ENCODE measurements at regions not wholly inside any gene's neighbourhood (a gene's known extent, or its start where the extent isn't known, plus 50 kb on each side); places are given as distances from the start of the nearest gene placed in this dataset.

DNA sequence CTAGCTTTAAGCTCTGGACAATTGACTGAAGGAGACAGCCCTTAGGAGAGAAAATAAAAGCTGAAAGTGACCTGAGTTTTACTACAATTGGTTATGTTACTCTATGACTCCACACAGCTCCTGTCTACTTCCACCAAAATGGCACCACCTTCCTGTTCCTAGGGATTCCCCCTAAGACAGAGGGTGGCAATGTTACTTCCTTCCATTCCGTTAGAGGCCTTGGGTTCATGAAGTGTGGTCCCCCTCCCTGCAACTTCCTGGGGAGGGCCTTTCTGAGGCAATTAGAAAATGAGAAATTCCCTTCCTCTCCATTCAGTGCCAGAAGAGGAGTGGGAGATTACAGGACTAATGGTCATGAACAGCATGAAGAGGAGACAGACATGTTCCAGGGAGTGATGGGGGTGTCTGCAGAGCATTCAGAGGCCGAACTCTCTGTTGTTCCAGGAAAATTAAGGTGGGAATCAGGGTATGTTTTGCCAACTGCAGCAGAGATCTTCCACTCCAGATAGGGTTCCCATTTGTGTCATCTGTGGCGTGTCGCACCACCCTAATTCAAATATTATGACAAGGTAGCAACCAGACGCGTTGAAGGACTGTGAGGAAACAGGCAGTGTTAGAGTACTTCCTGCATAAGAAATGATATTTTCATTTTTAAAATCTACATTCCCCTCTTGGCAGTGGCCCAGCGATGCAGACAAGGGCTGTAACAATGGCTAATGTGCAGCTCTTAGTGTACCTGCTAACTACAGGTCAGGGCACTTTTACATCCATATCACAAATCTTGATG is 53.1 kb upstream of the TRIM67 start:
- no peak for DNase-seq

DNA sequence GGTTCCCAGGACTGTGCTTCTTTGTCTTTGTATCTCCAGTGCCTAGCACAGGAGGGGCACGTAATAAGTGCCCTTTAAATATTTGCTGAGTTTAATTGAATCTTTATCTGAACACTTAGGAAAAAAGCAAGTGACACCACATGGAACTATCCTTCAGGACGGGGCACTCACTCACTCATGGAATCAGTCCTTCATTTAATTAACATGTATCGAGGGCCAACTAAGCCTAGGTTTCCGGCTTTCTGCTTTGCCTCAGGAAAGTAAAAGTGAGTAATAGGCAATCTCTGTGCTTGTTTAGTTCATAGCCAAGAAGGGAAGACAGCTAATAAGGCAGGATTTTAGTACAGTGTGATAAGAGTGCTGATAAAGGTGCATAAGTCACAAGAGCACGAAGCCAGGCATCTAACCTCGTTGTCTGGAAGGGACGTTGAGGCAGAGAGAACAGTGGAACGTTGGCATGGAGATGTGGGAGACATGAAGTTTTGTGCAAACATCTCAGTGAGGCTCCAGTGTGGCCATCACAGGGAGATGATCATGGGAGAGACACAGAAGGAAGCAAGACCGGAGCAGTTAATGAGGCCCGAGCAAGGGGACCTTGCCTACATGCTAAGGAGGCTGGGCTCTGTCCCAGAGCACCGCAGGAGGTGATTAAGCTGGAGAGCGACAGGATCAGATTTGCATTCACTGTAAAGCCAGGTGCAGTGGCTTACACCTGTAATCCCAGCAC is 54.1 kb upstream of the TRIM67 start:
- DNase-seq = no peak

DNA sequence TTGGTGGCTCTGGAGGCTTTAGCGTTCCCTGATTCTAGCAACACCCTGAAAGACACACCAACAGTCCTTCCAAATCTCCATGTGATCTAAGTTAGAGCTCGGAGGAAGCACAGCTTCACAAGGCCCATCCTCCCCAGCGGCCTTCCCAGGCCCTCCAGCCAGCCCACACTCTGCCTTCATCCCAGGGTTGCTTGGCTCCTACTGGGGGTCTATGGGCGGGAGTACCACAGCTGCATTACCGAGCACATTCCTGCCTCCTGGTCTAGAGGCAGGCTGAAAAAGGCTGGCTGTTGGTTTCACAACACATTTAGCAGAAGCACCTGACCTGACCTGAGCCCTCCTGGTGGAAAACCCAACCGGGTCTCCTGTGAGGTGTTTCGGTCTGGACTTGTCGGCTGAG is 54.7 kb upstream of the TRIM67 start:
- no peak for DNase-seq

DNA sequence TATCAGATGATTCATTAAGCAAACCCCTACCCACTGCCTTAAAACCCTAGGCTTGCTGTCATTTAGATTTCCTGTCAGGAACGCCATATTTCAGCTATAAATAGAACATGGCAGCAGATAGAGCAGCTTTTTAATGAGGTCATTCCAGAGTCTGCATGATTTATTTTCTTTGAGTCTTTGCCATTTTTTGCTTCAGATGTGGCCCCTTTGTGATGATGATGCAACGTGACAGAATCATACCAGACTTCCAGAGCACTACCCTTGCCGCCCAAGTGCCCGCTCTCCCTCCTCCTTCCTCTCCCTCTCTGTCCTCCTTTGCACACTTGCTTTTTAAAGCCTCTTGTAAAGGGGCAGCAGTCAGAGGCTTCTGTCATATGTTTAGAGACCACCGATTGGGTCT is 55.5 kb upstream of the TRIM67 start:
- peak; percentile 65 for DNase-seq

DNA sequence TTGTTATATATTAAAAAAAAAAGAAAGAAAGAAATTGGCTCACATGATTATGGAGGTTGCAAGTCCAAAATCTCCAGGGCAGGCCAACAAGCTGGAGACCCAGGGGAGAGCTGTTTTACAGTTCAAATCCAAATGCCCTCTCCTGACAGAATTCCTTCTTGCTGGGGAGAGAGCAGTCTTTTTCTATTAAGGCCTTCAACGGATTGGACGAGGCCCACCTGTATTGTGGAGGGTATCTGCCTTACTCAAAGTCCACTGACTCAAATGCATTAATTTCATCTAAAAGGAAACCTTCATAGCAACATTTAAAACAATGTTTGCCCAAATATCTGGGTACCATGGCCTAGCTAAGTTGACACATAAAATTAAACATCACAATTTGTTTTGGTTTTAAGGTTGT is 56.9 kb upstream of the TRIM67 start:
- no peak for DNase-seq

DNA sequence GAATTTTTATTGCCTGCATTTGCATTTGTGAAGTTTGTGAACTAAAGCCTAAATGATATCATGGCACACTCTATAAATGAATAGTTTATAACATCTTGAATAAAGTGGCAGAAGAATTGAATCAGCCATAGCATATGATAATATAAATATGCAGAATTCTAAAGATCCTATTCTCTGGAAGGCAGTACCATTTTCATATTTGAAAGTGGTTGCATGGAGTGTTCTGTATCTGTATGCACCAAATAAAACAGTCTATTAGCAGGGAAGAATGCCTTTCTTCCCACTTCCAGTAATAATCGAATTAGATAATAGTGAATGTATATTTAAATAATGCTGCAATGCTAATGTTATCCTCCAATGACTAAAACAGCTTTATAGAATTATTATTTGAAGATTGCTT is 57.9 kb upstream of the TRIM67 start:
- no peak for DNase-seq

DNA sequence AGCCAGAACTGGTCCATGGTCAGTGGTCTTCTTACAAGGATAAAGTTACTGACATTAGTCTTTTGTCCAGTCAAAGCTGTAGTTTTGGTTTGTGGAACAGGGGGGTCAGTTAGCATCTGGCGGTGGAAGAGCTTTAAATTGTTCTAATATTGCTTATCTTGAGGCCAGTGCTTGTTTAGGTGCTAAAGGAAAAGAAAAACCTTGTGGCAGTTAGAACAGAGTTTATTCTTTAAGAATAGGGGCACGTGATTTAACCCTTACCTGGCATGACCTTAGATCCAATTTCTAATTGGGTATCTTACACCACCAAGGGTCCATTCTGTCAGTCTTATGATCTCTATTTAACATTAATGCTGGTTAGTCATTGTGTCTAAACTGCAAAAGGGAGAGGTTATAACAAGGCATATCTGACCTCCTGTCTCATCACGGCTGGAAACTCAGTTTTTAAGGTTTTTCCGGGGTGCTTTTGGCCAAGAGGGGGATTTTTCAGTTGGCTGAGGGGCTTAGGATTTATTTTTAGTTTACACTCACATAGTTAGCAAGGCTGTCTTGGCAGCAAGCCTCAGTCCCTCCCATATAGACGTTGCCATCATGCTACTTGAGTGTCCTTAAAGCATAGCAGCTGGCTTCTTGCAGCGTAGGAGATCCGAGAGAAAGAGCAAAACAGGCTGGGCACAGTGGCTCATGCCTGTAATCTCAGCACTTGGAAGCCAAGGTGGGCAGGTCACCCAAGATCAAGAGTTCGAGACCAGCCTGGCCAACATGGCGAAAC is 60.1 kb upstream of the FAM89A start:
- DNase-seq = peak; percentile 33

DNA sequence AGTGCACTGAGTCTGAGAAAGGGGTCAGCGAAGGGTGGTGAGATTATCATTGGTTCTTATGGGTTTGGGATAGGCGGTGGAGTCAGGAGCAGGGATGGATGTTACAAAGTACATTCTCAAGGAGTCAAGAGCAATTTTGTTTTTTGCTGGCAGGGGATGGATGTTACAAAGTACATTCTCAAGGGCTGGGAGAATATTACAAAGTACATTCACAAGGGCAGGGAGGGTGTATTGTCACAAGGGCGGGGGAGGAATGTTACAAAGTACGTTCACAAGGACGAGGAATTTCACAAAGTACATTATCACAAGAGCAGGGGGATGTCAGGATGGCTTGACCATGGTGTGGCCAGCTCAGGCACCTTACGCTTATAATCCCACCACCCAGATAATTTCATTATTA is 59.3 kb upstream of the FAM89A start:
- no peak for DNase-seq

DNA sequence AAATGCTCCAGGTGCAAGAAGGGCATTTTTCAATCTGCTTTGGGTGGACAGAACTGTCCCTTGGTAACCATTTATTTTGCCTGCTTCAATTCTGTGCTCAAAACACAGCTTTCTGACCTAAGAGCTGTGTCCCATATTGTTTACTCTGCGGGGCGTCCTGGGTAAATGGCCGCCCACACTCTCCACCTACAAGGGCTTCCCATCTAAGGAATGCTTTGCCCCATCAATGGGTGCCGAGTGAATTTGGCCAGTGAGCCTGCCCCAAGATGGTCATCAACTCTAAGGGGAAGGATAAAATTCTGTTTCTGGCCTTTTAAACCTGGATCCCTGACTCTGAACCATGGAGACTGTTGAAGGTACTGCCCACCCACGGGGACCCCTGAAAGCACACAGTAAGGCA is 55.5 kb upstream of the FAM89A start:
- DNase-seq = no peak

DNA sequence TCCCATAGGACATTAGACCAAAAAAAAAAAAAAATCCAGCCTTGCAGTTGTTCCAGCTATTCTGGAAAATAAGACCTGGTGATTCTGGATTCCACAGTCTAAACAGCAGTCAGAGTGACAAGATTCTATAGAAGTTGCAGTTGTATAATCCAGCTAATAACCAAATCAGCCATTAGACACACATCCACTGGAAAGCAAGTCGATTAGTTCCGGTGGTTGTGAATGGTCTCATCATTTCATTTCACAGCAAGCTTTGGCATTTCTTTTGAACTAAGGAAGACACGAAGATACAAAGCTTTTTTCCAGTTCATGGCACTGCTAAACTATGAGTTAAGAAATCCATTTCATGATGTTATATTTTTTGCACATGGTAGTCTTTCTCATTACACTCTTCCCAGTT is 54.4 kb upstream of the FAM89A start:
- no peak for DNase-seq

DNA sequence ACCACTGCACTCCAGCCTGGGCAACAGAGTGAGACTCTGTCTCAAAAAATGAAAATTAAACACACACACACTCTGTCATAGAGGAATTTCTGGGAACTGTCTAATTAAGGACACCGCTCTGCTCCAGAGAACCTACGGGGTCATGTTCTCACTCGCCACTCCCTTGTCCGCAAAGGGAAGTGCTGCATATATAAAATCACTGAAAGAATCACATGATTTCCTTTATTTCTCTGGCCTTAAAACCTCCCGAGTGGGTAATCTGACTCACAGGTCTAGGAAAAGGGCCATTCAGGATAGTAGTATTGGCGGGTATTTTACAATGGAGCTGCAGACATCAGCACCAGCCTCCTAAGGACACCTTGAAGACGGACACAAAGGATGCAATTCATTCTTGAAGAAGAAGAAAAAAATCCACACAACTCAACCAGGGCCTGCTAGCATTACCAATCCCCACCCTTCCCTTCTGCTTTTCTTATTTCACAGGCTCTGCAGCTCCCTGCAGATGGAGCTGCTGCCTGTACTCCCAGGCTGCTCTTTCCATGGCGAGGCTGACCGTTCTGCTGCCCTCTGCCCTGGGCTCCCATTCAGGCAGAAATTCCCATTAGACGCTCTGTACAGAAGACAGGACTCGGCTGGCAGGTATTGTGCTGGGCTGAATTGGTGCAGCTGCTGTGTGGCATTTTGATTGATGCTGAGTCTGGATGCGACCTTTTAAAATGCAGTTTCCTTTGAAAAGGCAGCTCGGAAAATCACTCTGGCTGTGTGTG is 53.3 kb upstream of the FAM89A start:
- no peak for DNase-seq

DNA sequence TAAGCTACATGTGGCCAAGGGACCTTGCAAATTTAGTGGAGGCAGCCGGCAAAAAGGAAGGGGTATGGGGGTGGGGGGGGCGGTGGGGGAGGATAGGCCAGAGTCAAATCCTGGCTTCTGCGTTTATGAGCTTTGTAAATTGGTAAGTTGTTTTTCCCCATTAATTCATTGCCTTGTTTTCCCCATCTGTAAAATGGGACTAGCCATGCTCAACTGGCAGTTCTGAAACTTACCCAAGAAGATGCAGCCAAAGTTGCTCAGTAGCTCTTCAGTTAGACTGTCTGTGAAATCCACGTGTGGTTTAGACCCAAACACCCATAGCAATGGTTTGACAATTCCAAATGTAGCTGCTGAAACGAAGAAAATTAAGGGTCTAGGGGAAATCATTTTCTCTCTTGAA is 52.3 kb upstream of the FAM89A start:
- DNase-seq = no peak

DNA sequence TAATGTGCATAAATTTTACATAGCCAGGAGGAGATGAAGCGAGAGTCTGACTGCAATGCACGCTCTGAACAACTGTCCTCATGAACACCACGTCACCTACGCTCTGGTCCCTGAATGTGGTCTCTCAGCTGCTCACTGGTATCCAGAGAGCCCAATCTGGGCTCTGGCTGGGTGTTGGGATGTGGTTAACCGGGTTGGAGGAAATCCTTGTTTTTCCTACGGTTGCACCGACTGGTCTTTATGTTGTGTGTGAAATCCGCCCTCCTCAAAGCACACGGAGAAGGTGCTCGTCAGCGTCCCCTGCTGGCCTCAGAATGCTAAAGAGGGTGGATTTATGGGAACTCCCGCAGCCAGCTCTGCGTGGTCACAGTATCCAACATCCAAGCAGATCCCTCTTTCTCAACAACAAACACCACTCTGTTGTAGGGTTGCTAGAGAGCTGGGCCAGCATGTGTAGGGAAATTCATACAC is 51.8 kb upstream of the FAM89A start:
- DNase-seq = no peak

DNA sequence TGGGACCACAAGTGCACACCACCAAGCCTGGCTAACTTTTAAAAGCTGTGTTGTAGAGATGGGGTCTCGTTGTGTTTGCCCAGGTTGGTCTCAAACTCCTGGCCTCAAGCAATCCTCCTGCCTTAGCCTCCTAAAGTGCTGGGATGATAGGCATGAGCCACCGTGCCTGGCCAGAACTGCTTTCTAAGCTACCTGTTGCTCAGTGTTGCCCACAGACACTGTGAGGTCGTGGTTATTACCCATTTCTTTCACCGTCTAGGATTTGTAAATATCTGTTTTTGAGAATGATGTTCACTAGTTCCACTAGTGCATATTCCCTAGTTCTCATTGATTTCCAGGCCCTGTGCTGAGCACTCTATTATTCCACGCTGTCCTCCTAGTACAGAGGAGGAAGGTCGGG is 51.4 kb upstream of the FAM89A start:
- no peak for DNase-seq

Measured in skin of body (tissue), 1 donor.